MM.1S (cell line): ENCODE measurements at regions not wholly inside any gene's neighbourhood (a gene's known extent, or its start where the extent isn't known, plus 50 kb on each side); places are given as distances from the start of the nearest gene placed in this dataset.

ENCODE experiments used
- DNase-seq: peaks from one replicate; pipeline ENCODE4 v3.0.0-alpha.2; 2015
- H2AFZ ChIP-seq: fragments of 300-600 bp; sonication (generic); 2 replicates; pipeline ENCODE4 v1.6.0; 2016; ENCODE audit warnings: antibody characterized with exemption, low read length
- H3F3A ChIP-seq: fragments of 300-600 bp; sonication (generic); 2 replicates; pipeline ENCODE4 v1.6.1; 2016; ENCODE audit warnings: mild to moderate bottlenecking, antibody characterized with exemption, low read length, moderate library complexity, mixed read lengths; ENCODE audit not compliant: insufficient read depth
- H3K27ac ChIP-seq: fragments of 300-600 bp; sonication (generic); 2 replicates; pipeline ENCODE4 v1.5.1; 2016; ENCODE audit warnings: mild to moderate bottlenecking, low read length
- H3K27me3 ChIP-seq: fragments of 300-600 bp; sonication (generic); replicated peaks from 2 replicates; pipeline ENCODE4 v1.6.0; 2016; ENCODE audit warnings: low read length; ENCODE audit not compliant: insufficient read depth
- H3K36me3 ChIP-seq: fragments of 300-600 bp; sonication (generic); replicated peaks from 2 replicates; pipeline ENCODE4 v1.6.1; 2016; ENCODE audit warnings: mild to moderate bottlenecking, low read length, mixed read lengths; ENCODE audit not compliant: insufficient read depth
- H3K4me1 ChIP-seq: fragments of 300-600 bp; sonication (generic); 2 replicates; pipeline ENCODE4 v1.6.1; 2016; ENCODE audit warnings: low read length, mixed read lengths
- H3K4me2 ChIP-seq: fragments of 300-600 bp; sonication (generic); 2 replicates; pipeline ENCODE4 v1.6.0; 2016; ENCODE audit warnings: low read depth, low read length
- H3K4me3 ChIP-seq: fragments of 300-600 bp; sonication (generic); 2 replicates; pipeline ENCODE4 v1.5.1; 2016; ENCODE audit warnings: low read length, mixed read lengths
- H3K79me2 ChIP-seq: fragments of 300-600 bp; sonication (generic); 2 replicates; pipeline ENCODE4 v1.6.1; 2016; ENCODE audit warnings: mixed run types, low read length, mixed read lengths
- H3K9ac ChIP-seq: fragments of 300-600 bp; sonication (generic); 2 replicates; pipeline ENCODE4 v1.6.1; 2016; ENCODE audit warnings: low read length, mixed read lengths
- H3K9me2 ChIP-seq: fragments of 300-600 bp; sonication (generic); replicated peaks from 2 replicates; pipeline ENCODE4 v1.6.1; 2016; ENCODE audit warnings: mild to moderate bottlenecking, low read length, mixed read lengths; ENCODE audit not compliant: insufficient read depth
- H3K9me3 ChIP-seq: fragments of 300-600 bp; sonication (generic); replicated peaks from 2 replicates; pipeline ENCODE4 v1.6.1; 2016; ENCODE audit warnings: mild to moderate bottlenecking, low read length, mixed read lengths; ENCODE audit not compliant: insufficient read depth
- H4K20me1 ChIP-seq: fragments of 300-600 bp; sonication (generic); 2 replicates; pipeline ENCODE4 v1.6.1; 2016; ENCODE audit warnings: mild to moderate bottlenecking, low read length, moderate library complexity, mixed read lengths; ENCODE audit not compliant: insufficient read depth
- EZH2 ChIP-seq: fragments of 300-600 bp; sonication (generic); optimal IDR thresholded peaks from 2 replicates; pipeline ENCODE3; 2017; ENCODE audit warnings: low read depth, mild to moderate bottlenecking, antibody characterized with exemption, low read length, mixed read lengths
- EZH2phosphoT487 ChIP-seq: fragments of 300-600 bp; sonication (generic); IDR thresholded peaks from 2 replicates; pipeline ENCODE4 v1.6.1; 2018; ENCODE audit warnings: antibody characterized with exemption, low read length
- TF ChIP-seq, protein P1 (sequence below): fragments of 300-600 bp; sonication (generic); IDR thresholded peaks from 2 replicates; pipeline ENCODE4 v1.5.1; 2016; ENCODE audit warnings: antibody characterized with exemption, low read length, mixed read lengths

GRCh38 chr14:98022541-98023520 lies 1225.6 kb downstream of the VRK1 start:
- H3K4me1 ChIP-seq, result no peaks in the 10 kb centered on the region
- no peaks in the 10 kb centered on the region for H4K20me1 ChIP-seq
- H3K4me2 ChIP-seq, result no peak overlapping the region
- DNase-seq, result no peak
- no peaks in the 10 kb centered on the region for H3K36me3 ChIP-seq
- no peaks in the 10 kb centered on the region for H3K79me2 ChIP-seq
- H2AFZ ChIP-seq, result no peak overlapping the region
- TF ChIP-seq EZH2 (no peak), EZH2phosphoT487 (no peak)
- TF ChIP-seq, protein P1, sequence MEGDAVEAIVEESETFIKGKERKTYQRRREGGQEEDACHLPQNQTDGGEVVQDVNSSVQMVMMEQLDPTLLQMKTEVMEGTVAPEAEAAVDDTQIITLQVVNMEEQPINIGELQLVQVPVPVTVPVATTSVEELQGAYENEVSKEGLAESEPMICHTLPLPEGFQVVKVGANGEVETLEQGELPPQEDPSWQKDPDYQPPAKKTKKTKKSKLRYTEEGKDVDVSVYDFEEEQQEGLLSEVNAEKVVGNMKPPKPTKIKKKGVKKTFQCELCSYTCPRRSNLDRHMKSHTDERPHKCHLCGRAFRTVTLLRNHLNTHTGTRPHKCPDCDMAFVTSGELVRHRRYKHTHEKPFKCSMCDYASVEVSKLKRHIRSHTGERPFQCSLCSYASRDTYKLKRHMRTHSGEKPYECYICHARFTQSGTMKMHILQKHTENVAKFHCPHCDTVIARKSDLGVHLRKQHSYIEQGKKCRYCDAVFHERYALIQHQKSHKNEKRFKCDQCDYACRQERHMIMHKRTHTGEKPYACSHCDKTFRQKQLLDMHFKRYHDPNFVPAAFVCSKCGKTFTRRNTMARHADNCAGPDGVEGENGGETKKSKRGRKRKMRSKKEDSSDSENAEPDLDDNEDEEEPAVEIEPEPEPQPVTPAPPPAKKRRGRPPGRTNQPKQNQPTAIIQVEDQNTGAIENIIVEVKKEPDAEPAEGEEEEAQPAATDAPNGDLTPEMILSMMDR, result no peak
- no peak overlapping the region for H3K4me3 ChIP-seq
- no peak overlapping the region for H3K9ac ChIP-seq
- no peaks in the 10 kb centered on the region for H3F3A ChIP-seq
- no peak overlapping the region for H3K27ac ChIP-seq
- no peaks in the 10 kb centered on the region for H3K27me3 ChIP-seq
- H3K9me2 ChIP-seq, result no peaks in the 10 kb centered on the region
- H3K9me3 ChIP-seq, result no peaks in the 10 kb centered on the region

- no peaks in the 10 kb centered on the region for H3K27me3 ChIP-seq
- no peaks in the 10 kb centered on the region for H3F3A ChIP-seq
These were observed 1231.0 kb downstream of the VRK1 start for GRCh38 chr14:98028162-98028561.

GRCh38 chr14:98035396-98035795 lies 1236.6 kb downstream of the BCL11B start:
- H3K9me2 ChIP-seq, result no peaks in the 10 kb centered on the region
- H3K27ac ChIP-seq, result no peak overlapping the region
- DNase-seq, result no peak
- H3F3A ChIP-seq, result no peaks in the 10 kb centered on the region
- no peaks in the 10 kb centered on the region for H3K36me3 ChIP-seq
- no peaks in the 10 kb centered on the region for H4K20me1 ChIP-seq
- no peaks in the 10 kb centered on the region for H3K9me3 ChIP-seq
- no peak overlapping the region for H3K4me3 ChIP-seq
- H3K4me2 ChIP-seq, result no peak overlapping the region
- H2AFZ ChIP-seq, result no peak overlapping the region
- H3K4me1 ChIP-seq, result no peaks in the 10 kb centered on the region
- TF ChIP-seq EZH2 (no peak), EZH2phosphoT487 (no peak)
- TF ChIP-seq, protein P1, result no peak
- H3K27me3 ChIP-seq, result no peaks in the 10 kb centered on the region
- no peaks in the 10 kb centered on the region for H3K79me2 ChIP-seq
- H3K9ac ChIP-seq, result no peak overlapping the region

More at GRCh38 chr14:98028162-98028561, 1231.0 kb downstream of the VRK1 start:
- Histone ChIP-seq H3K9me3 (no peaks in the 10 kb centered on the region), H3K36me3 (no peaks in the 10 kb centered on the region), H3K9ac (no peak overlapping the region), H3K4me3 (no peak overlapping the region), H3K79me2 (no peaks in the 10 kb centered on the region), H2AFZ (no peak overlapping the region), H3K4me2 (no peak overlapping the region), H3K27ac (no peak overlapping the region), H3K9me2 (no peaks in the 10 kb centered on the region), H3K4me1 (no peaks in the 10 kb centered on the region), H4K20me1 (no peaks in the 10 kb centered on the region)
- TF ChIP-seq, protein P1, result no peak
- no peak for TF ChIP-seq EZH2phosphoT487
- no peak for TF ChIP-seq EZH2
- DNase-seq, result no peak
